ENCODE measurements at regions not wholly inside any gene's neighbourhood (a gene's known extent, or its start where the extent isn't known, plus 50 kb on each side); places are given as distances from the start of the nearest gene placed in this dataset.

DNA sequence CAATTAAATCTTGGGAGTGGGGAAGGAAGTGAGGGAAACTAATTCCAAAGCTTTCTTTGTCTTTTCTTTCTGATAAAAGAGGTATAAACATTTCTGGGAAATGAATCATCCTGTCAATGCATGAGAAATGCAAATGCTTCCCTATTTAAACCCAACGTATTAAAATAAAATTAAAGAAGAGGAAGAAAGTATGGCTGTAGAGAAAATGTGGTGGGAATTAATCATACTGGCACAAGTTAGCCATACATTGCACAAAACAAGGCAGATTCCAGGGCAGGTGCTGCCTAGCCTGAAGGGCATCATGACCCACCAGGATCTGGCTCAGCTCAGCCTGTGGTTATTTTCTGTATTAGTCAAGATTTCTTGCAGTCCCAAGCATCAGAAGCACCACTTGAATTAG lies 338.0 kb downstream of the NYAP2 start:
- H3K9me3 ChIP-seq (ENCODE audit: control insufficient read depth, low read length) = no peaks in the 10 kb centered on the region
- 31% methylated on average over 1 of the region's 1 CpG for WGBS
- intact Hi-C loops (cut with DNase I) = no loop called here

DNA sequence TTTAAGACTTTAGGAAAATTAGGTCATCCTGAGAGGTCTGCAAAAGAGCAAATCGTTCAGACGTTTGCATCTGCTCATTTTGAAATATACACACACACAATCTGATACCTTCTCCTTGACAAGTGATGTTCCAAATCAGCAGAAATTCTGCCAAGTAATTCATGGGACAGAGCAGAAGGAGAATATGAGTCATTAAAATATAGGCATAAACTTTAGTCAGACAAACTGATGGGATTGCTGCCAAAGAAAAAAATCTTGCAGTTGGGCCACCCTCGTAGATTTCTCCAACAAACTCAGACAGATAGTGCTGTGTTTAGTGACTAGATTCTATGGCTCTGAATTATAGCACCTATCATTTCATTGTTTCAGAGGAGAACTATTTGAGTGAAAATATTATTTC lies 336.3 kb downstream of the NYAP2 start:
- H3K9me3 ChIP-seq (ENCODE audit: control insufficient read depth, low read length) = no peaks in the 10 kb centered on the region
- intact Hi-C loops (cut with DNase I) = no loop called here
- DNase-seq = no peak
- WGBS = 20% methylated on average over 3 of the region's 3 CpGs
- H3K27me3 ChIP-seq (ENCODE audit: control insufficient read depth, insufficient read depth) = no peaks in the 10 kb centered on the region
- ATAC-seq = no peak
- no peak overlapping the region for H3K4me3 ChIP-seq (ENCODE audit: low read length)
- no peak overlapping the region for H3K27ac ChIP-seq (ENCODE audit: low read length)
- no peaks in the 10 kb centered on the region for H3K4me1 ChIP-seq (ENCODE audit: control insufficient read depth, insufficient read depth, low read length)

More for the DNA sequence above, 338.0 kb downstream of the NYAP2 start:
- Histone ChIP-seq H3K27ac (ENCODE audit: low read length) (no peak overlapping the region), H3K27me3 (ENCODE audit: control insufficient read depth, insufficient read depth) (no peaks in the 10 kb centered on the region), H3K4me1 (ENCODE audit: control insufficient read depth, insufficient read depth, low read length) (no peaks in the 10 kb centered on the region), H3K4me3 (ENCODE audit: low read length) (no peak overlapping the region)
- DNase-seq = no peak
- ATAC-seq = no peak

DNA sequence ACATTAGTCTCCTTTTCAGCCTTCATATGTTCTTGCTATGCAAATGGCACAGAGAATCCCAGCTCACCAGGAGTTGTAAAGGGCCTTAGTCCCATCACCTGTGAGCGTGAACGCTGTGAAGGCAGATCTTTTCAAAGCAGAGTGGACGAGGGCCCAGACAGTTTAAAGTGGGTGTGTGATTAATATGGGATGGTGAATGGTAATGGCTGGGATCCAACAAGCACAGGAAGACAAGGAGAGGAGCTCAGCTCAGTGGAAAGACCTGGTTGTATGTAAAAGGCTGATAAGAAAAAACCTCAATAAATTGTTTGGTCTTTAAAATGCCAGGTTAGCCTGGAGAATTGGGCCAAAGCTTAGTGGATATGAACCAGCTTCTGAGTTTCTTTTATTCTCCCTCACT lies 326.2 kb downstream of the NYAP2 start:
- no peak for DNase-seq
- ATAC-seq = no peak
- no peaks in the 10 kb centered on the region for H3K4me1 ChIP-seq (ENCODE audit: control insufficient read depth, insufficient read depth, low read length)
- H3K27ac ChIP-seq (ENCODE audit: low read length) = no peak overlapping the region
- intact Hi-C loops (cut with DNase I) = no loop called here
- no peaks in the 10 kb centered on the region for H3K27me3 ChIP-seq (ENCODE audit: control insufficient read depth, insufficient read depth)
- H3K9me3 ChIP-seq (ENCODE audit: control insufficient read depth, low read length) = no peaks in the 10 kb centered on the region
- WGBS = 37% methylated on average over 3 of the region's 3 CpGs
- no peak overlapping the region for H3K4me3 ChIP-seq (ENCODE audit: low read length)

Small RNA genes lying in the stretch of these regions (microRNA-seq; reads per million reads assigned to microRNA genes)
- 0 reads per million in 2 donors for gene MIR5702
